ENCODE measurements at regions not wholly inside any gene's neighbourhood (a gene's known extent, or its start where the extent isn't known, plus 50 kb on each side); places are given as distances from the start of the nearest gene placed in this dataset.

DNA sequence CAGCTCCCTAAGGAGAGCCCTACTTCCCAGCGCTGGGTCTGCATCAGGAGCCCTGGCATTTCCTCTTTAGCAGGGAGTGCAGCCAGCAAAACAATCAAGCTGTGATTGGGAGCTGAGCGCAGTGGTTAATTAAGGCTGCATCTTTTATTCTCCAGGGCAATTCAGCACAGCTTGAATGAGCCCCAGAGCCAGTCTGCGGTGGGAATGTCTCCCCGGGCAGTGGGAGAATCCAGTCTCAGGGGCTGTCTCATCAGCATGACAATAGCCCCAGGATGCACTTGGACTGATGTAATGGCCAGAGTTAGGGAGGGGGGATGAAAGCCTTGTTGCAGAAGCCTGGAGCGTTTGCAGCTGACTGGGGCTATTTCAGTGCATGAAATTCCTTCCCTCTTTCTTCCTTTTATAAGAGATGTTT, 292.6 kb upstream of the SOX9 start:
- no peak for TF ChIP-seq TAF1 (IDR thresholded peaks at IDR 0.05; ENCODE audit: borderline replicate concordance, low read depth, low read length)
- no peak for TF ChIP-seq POLR2AphosphoS5 (IDR thresholded peaks at IDR 0.05; ENCODE audit: low read depth, low read length)
- TF ChIP-seq POLR2A (IDR thresholded peaks at IDR 0.05; ENCODE audit: low read depth, low read length), result no peak
- FAIRE-seq, result no peak
- no peak for DNase-seq (ENCODE audit: insufficient read length)

DNA sequence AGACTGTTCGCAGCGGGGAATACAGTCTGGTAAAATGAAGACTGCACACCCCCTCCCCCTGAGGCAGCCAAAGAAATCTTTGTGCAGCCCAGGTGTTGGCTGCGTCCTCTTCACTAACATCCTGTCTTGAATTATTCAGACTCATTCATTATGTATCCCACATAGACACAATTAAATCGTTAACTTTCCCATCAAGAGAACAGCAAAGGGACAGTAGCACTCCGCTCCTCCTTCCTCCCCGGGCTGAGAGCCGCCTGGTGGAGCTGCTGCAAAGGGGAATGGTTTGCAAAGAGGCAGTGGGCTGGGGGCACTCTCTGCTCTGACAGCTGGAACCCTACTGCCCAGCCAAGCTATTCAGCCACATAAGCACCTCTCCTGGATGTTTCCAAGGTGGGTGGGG, 290.0 kb upstream of the SOX9 start:
- TF ChIP-seq POLR2A (IDR thresholded peaks at IDR 0.05; ENCODE audit: low read depth, low read length) (no peak), TAF1 (IDR thresholded peaks at IDR 0.05; ENCODE audit: borderline replicate concordance, low read depth, low read length) (no peak), POLR2AphosphoS5 (IDR thresholded peaks at IDR 0.05; ENCODE audit: low read depth, low read length) (no peak)
- DNase-seq (ENCODE audit: insufficient read length) (no peak), FAIRE-seq (no peak)

DNA sequence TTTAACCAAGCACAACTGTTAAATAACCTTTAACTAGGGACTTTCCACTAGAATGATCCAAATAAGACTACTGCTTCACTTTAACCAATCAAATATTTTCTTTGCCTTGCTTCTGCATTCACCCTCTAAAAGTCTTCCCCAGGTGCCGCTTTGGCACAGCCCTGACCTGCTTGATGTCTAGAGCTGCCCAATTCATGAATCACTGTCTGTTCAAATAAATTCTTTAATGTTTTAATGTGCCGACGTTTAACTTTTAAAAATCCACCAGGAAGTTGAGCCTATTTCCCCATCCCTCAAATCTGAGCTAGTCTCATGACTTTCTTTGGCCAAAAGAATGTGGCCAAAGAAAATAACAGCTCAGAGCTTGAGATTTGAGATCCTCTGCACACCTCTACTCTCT, 277.8 kb upstream of the SOX9 start:
- DNase-seq (ENCODE audit: insufficient read length), result no peak
- no peak for FAIRE-seq

DNA sequence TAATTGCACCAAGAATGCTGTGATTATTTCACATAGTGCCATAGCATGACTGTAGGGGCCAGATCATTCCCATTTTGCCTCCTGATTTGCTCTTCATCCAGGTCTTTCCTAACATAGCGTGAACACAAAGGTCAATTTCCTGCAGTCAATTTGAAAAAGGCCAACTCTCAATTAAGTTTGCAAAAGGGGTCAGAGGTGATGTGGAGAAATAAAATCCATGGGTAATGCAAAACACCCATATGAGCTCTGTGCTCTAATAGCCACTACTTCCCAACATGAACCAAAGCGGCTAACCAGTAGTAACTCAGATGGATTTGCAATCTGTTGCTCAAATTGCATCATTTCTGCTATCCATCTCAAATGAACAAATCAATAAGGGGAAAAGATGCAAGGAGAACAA, 275.5 kb upstream of the SOX9 start:
- DNase-seq (ENCODE audit: insufficient read length) (no peak), FAIRE-seq (no peak)
- TF ChIP-seq TAF1 (IDR thresholded peaks at IDR 0.05; ENCODE audit: borderline replicate concordance, low read depth, low read length), result no peak
- no peak for TF ChIP-seq POLR2A (IDR thresholded peaks at IDR 0.05; ENCODE audit: low read depth, low read length)
- no peak for TF ChIP-seq POLR2AphosphoS5 (IDR thresholded peaks at IDR 0.05; ENCODE audit: low read depth, low read length)

More for the DNA sequence above, 277.8 kb upstream of the SOX9 start:
- no peak for TF ChIP-seq TAF1 (IDR thresholded peaks at IDR 0.05; ENCODE audit: borderline replicate concordance, low read depth, low read length)
- TF ChIP-seq POLR2A (IDR thresholded peaks at IDR 0.05; ENCODE audit: low read depth, low read length), result no peak
- no peak for TF ChIP-seq POLR2AphosphoS5 (IDR thresholded peaks at IDR 0.05; ENCODE audit: low read depth, low read length)

DNA sequence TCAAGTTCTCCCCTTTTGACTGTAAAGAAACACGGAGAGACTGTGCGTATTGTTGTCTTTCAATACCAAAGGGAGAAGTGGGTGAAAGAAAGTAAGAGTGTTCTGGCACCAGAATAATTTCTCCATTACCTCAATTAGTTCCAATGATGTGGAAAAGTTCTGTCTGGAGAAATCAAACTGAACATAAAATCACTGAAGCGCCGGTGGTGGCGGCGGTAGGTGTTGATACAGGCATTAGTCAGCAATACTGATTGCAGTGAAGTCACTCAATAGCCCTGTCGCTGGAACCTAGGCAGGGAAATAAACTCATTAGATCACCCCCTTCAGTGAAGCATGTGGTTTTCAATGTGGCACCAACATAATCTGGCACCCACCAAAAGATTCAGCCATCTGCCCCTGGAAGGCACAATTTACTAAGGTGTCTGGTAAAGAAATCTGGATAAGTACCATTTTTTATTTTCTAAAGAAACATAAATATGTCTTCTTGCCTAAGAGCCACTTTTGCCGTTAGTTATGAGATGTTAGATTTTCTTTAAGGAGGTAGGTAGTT, 274.2 kb upstream of the SOX9 start:
- FAIRE-seq (no peak), DNase-seq (ENCODE audit: insufficient read length) (no peak)

DNA sequence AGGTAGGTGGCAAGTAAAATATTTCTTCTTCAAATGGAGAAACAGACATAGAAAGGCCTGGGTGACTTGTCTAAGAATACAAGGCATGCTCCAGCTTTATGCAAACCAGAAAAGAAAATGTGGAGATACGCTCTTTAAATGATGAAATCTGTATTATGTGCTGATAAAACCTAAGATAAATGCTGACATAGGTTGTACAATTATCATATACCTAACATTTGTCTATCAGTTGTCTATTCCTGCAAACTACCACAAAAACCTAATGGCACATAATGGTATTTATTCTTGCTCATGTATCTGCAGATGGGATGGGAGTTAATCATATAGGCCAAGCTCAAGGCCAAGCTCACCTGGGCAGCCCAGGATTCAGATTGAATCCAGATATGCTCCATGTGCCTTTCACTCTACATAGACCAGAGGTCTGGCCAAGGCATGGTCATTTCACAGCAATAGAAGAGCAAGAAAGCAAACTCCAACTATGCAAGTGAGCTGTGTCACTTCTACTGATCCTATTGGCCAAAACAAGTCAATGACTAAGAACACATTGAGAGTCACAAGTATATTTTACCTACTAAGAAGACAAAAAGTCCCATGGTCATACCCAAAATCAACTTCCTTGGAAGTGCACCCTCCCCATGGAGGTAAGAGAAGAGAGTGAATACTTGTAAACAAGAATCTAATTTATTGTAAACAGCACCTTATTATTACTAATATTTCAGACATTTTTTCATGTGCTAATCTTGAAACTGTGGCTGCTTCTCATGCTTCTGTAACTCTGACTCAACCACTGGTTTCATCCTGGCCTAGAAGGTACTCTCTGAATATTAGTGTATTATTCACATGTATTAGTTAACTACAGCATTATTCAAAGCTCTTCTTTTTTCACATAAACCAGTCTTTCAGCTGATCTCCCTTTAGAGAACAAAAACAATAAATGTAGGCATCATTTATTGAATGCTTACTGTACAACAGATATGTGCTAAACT, 270.7 kb upstream of the SOX9 start:
- FAIRE-seq (no peak), DNase-seq (ENCODE audit: insufficient read length) (no peak)
- TF ChIP-seq TAF1 (IDR thresholded peaks at IDR 0.05; ENCODE audit: borderline replicate concordance, low read depth, low read length) (no peak), POLR2A (IDR thresholded peaks at IDR 0.05; ENCODE audit: low read depth, low read length) (no peak), POLR2AphosphoS5 (IDR thresholded peaks at IDR 0.05; ENCODE audit: low read depth, low read length) (no peak)

More for the DNA sequence above, 274.2 kb upstream of the SOX9 start:
- TF ChIP-seq POLR2AphosphoS5 (IDR thresholded peaks at IDR 0.05; ENCODE audit: low read depth, low read length) (no peak), TAF1 (IDR thresholded peaks at IDR 0.05; ENCODE audit: borderline replicate concordance, low read depth, low read length) (no peak)

DNA sequence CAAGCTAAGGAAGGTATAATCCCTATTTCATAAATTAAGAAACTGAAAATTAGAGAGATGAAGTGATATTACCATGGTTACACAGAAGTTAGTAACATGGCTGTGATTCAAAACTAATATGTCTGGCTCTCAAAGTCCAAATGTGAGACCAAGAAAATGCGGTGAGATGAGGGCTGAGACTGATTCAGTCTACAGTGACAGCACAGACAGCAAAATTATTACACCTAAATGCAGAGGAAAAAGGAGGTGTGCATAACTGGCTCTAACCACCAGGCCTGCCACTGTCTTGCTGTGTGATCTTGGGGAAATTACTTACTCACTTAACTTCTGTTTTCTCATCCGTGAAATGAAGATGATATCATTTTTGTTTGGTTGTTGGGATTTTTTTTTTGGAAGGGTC, 270.0 kb upstream of the SOX9 start:
- TF ChIP-seq POLR2A (IDR thresholded peaks at IDR 0.05; ENCODE audit: low read depth, low read length) (no peak), POLR2AphosphoS5 (IDR thresholded peaks at IDR 0.05; ENCODE audit: low read depth, low read length) (no peak), TAF1 (IDR thresholded peaks at IDR 0.05; ENCODE audit: borderline replicate concordance, low read depth, low read length) (no peak)
- DNase-seq (ENCODE audit: insufficient read length) (no peak), FAIRE-seq (no peak)

DNA sequence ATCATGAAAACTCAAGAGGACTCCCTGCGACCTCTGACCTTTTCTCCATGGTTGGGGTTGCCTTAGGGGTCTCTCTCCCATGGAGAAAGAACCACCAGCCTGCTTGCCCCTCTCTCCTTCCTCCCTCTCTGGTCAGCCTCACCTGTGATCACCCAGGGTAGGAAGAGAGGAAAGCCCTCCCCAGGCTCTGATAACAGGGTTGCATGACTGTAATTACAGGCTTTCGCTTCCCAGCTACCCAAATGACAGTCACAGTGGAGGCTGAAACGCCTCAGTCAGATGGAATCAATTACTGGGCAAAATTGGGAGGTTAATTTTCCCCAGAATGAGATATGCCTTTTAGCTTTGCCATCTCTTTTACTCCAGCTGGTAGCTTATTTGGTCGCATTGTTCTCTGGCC, 265.8 kb upstream of the SOX9 start:
- FAIRE-seq, result no peak
- no peak for DNase-seq (ENCODE audit: insufficient read length)
- TF ChIP-seq TAF1 (IDR thresholded peaks at IDR 0.05; ENCODE audit: borderline replicate concordance, low read depth, low read length), result no peak
- TF ChIP-seq POLR2AphosphoS5 (IDR thresholded peaks at IDR 0.05; ENCODE audit: low read depth, low read length), result no peak
- no peak for TF ChIP-seq POLR2A (IDR thresholded peaks at IDR 0.05; ENCODE audit: low read depth, low read length)

DNA sequence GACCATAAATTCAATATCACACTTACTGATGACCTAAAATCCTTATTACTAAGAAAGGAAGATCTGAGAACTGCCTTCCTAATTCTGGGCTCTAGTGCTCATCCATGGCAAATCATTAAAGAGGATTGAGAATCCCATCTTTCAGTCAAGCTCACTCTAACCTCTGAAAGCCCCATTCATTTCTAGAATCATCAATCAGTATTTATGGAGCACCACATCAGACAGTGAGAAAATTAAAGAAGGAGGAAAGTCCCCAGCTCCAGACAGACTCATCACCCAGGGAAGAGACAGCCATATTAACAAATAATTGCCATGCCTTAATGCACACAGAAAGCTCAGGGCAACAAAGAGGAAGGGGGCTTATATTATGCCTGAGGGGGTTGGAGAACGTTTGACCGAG, 256.1 kb upstream of the SOX9 start:
- TF ChIP-seq POLR2AphosphoS5 (IDR thresholded peaks at IDR 0.05; ENCODE audit: low read depth, low read length) (no peak), POLR2A (IDR thresholded peaks at IDR 0.05; ENCODE audit: low read depth, low read length) (no peak), TAF1 (IDR thresholded peaks at IDR 0.05; ENCODE audit: borderline replicate concordance, low read depth, low read length) (no peak)
- DNase-seq (ENCODE audit: insufficient read length), result no peak
- no peak for FAIRE-seq

DNA sequence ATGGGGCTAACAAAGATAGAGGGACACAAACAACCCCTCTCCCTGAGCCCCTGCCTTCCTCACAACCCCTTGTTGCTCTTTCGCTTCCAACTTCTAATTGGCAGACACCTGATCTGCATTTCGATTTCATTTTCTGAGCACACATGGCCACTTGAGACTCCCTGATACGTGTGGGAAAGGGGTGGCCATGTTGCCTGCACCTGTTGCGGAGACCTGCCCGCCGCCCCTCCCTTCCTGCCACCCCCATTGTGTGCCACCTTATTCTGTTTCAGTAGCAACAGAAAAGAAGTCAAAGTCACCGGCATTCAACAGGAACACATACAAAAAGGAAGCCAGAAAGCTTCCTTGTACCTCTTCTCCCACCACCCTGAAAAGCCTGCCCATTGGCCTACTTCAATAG, 254.7 kb upstream of the SOX9 start:
- DNase-seq (ENCODE audit: insufficient read length) (no peak), FAIRE-seq (no peak)
- TF ChIP-seq POLR2A (IDR thresholded peaks at IDR 0.05; ENCODE audit: low read depth, low read length), result no peak

DNA sequence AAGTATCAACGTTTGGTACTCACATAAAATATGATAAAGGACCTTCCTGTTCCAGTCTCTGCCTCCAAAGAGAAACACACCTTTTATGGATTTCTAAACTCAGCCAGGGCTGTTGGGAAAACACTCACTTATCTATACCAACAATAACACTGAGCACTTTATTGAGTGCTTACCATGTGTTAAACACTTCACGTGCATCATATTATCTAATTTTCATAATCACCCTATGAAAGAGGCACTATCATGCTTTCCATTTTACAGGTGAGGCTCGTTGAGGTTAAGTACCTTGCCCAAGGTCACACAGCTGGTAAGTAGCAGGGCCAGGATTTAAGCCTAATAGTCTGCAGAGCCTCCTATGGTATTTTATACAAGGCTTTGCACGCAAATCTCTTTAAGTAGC, 251.5 kb upstream of the SOX9 start:
- DNase-seq (ENCODE audit: insufficient read length) (no peak), FAIRE-seq (no peak)
- TF ChIP-seq POLR2A (IDR thresholded peaks at IDR 0.05; ENCODE audit: low read depth, low read length), result no peak
- TF ChIP-seq POLR2AphosphoS5 (IDR thresholded peaks at IDR 0.05; ENCODE audit: low read depth, low read length), result no peak
- TF ChIP-seq TAF1 (IDR thresholded peaks at IDR 0.05; ENCODE audit: borderline replicate concordance, low read depth, low read length), result no peak
